Vagina (tissue), 2 donors: ENCODE measurements at regions not wholly inside any gene's neighbourhood (a gene's known extent, or its start where the extent isn't known, plus 50 kb on each side); places are given as distances from the start of the nearest gene placed in this dataset.
"Not testable (repeated sequence)": the region's sequence is repeated elsewhere in the genome, so short reads cannot be mapped to it uniquely, and the experiment has no call there.

Source experiments
- CTCF ChIP-seq, 3 experiments: fragments of 450-650 bp in 2 of 3; fragments of 200-600 bp in 1 of 3; sonication (generic) in 1 of 3; IDR thresholded peaks; one replicate each; pipeline ENCODE4 v1.5.1; 2017 to 2019; ENCODE audit warnings: antibody characterized with exemption in 3 of 3, mild to moderate bottlenecking in 2 of 3, moderate library complexity in 2 of 3
- POLR2AphosphoS5 ChIP-seq, 2 donors: sonication (generic); formaldehyde crosslinking; IDR thresholded peaks; one replicate each; pipeline ENCODE4 v1.9.0; 2017; ENCODE audit warnings: antibody characterized with exemption in 2 of 2, mild to moderate bottlenecking in 2 of 2, low read depth in 1 of 2; ENCODE audit not compliant: insufficient read depth in 1 of 2

DNA sequence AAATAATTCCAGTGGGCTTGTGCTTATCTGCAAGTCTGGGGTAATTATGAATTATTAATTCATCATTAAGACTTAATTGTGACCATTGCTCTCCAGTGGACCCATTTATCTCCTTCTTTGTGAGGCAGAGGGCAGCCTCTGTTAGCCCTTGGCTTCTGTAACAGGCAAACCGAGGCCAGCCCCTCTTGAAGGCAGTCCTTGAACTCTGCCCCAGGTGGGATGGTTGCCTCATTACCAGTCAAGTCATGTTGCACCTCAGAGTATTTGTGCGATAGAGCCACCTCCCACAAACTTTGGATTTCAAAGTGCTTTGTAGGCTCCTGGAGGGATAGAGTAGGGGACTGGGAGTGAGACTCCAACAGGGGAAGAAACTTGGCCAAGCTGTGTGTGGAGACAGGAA, 468.0 kb upstream of the ZNG1F start:
- not testable (repeated sequence) for TF ChIP-seq POLR2AphosphoS5 (IDR thresholded peaks at IDR 0.05; ENCODE audit: insufficient read depth in 1 of 2, low read depth in 1 of 2); CTCF (IDR thresholded peaks at IDR 0.05)
